Omental fat pad (tissue), 3 donors: ENCODE measurements at regions not wholly inside any gene's neighbourhood (a gene's known extent, or its start where the extent isn't known, plus 50 kb on each side); places are given as distances from the start of the nearest gene placed in this dataset.

ENCODE experiments used
- ATAC-seq: fragments of 150-250 bp; one replicate; pipeline ENCODE4 v1.9.1; 2016; ENCODE audit warnings: mild to moderate bottlenecking, moderate library complexity; ENCODE audit not compliant: low FRiP score
- DNase-seq: peaks from one replicate; pipeline ENCODE4 v3.0.0-alpha.2; 2019; ENCODE audit warnings: low spot score
- TF ChIP-seq, protein P1 (sequence below), 3 donors: fragments of 450-650 bp; IDR thresholded peaks; one replicate each; pipeline ENCODE4 v1.5.1; 2016 to 2017; ENCODE audit warnings: antibody characterized with exemption in 3 of 3, mild to moderate bottlenecking in 3 of 3, moderate library complexity in 2 of 3

DNA sequence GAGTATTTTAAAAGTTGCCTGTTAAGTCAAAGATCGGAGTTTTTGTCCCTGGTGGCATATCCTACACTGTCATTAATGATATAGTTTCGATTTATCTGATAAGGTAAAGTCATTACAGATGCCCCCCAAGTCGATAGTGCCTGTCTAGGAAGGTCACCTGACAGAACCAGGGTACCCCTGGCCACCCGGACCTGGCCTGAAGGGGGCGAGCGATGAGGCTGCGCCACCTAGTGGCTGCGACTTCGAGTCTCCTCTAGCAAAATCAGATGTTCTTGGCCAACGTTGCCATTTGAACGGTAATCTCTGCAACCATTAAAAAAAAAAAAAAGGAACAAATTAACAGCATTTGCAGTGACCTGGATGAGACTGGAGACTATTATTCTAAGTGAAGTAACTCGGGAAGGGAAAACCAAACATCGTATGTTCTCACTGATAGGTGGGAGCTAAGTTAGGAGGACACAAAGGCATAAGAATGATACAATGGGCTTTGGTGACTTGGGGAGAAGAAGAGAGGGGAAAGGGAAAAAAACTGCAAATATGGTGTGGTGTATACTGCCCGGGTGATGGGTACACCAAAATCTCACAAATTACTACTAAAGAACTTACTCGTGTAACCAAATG, 565.1 kb downstream of the LIG4 start:
- no peak for ATAC-seq
- DNase-seq = peak; percentile 27
- TF ChIP-seq, protein P1, sequence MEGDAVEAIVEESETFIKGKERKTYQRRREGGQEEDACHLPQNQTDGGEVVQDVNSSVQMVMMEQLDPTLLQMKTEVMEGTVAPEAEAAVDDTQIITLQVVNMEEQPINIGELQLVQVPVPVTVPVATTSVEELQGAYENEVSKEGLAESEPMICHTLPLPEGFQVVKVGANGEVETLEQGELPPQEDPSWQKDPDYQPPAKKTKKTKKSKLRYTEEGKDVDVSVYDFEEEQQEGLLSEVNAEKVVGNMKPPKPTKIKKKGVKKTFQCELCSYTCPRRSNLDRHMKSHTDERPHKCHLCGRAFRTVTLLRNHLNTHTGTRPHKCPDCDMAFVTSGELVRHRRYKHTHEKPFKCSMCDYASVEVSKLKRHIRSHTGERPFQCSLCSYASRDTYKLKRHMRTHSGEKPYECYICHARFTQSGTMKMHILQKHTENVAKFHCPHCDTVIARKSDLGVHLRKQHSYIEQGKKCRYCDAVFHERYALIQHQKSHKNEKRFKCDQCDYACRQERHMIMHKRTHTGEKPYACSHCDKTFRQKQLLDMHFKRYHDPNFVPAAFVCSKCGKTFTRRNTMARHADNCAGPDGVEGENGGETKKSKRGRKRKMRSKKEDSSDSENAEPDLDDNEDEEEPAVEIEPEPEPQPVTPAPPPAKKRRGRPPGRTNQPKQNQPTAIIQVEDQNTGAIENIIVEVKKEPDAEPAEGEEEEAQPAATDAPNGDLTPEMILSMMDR (IDR thresholded peaks at IDR 0.05) = peak in 1 of 3 donors; percentile 50

DNA sequence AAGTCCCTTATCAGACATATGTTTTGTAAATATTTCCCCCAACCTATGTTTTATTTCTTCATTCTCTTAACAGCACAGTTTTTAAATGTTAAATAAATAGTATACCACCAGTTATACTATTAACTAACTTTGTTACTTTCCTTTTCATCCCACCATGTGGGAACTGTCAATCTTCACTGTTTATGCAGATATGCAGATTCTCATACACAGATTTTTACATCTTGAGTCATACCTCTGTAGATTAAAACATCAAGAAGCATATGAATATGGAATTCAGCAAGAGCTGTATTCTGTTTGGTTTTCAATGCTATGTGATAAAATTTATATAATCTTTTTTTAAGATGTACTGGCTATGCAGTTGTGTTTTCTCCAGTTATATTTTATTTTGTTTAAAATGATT, 566.3 kb downstream of the LIG4 start:
- TF ChIP-seq, protein P1 (IDR thresholded peaks at IDR 0.05) = no peak
- ATAC-seq = no peak

GRCh38 chr13:107644136-107644535, 571.2 kb downstream of the LIG4 start:
- TF ChIP-seq, protein P1 (IDR thresholded peaks at IDR 0.05) = no peak
- DNase-seq (no peak), ATAC-seq (no peak)

More for the DNA sequence above, 566.3 kb downstream of the LIG4 start:
- DNase-seq = no peak

GRCh38 chr13:107643615-107644014, 571.7 kb downstream of the LIG4 start:
- ATAC-seq (no peak), DNase-seq (no peak)
- TF ChIP-seq, protein P1 (IDR thresholded peaks at IDR 0.05) = no peak

DNA sequence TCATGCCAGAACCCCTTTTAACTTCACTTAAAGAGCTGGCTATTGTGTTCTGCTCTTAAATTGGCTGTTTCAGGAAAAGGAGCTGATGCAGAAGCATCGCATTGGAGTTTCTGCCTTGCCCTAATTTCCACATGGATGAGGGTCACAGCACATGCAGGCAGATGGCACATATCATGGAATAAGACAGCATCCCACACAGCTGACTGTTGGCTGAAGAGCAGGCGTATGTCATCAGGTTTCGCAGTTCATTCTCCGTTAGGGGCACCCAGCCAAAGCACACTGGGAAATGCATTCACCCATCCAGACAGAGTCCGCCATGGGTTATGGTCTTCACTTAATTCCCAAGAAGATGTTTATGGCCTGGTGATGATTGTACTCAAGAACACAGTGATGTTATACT, 572.5 kb downstream of the LIG4 start:
- ATAC-seq (no peak), DNase-seq (no peak)
- TF ChIP-seq, protein P1 (IDR thresholded peaks at IDR 0.05) = no peak

GRCh38 chr13:107641574-107641973, 573.8 kb downstream of the LIG4 start:
- DNase-seq = no peak
- ATAC-seq = no peak
- TF ChIP-seq, protein P1 (IDR thresholded peaks at IDR 0.05) = no peak

GRCh38 chr13:107625648-107626047, 589.7 kb downstream of the LIG4 start:
- no peak for ATAC-seq

More at GRCh38 chr13:107625648-107626047, 589.7 kb downstream of the LIG4 start:
- no peak for DNase-seq
- TF ChIP-seq, protein P1 (IDR thresholded peaks at IDR 0.05) = no peak
